Mesodermal cell (in vitro differentiated cells): ENCODE measurements at regions not wholly inside any gene's neighbourhood (a gene's known extent, or its start where the extent isn't known, plus 50 kb on each side); places are given as distances from the start of the nearest gene placed in this dataset.

Source experiments
- H3K27ac ChIP-seq: 2 replicates; pipeline ENCODE4 v1.7.0; 2013; ENCODE audit warnings: mild to moderate bottlenecking, low read depth, low read length, moderate library complexity; ENCODE audit not compliant: severe bottlenecking
- H3K36me3 ChIP-seq: 2 replicates; pipeline ENCODE4 v1.7.1; 2013; ENCODE audit warnings: mild to moderate bottlenecking, low read length, moderate library complexity; ENCODE audit not compliant: control insufficient read depth, insufficient read depth
- H3K4me1 ChIP-seq: one replicate; pipeline ENCODE4 v1.7.1; 2013; ENCODE audit warnings: mild to moderate bottlenecking, low read length; ENCODE audit not compliant: insufficient read depth, control insufficient read depth, poor library complexity, severe bottlenecking
- H3K4me3 ChIP-seq: 2 replicates; pipeline ENCODE4 v1.7.0; 2013; ENCODE audit warnings: low read length, control low read depth, mild to moderate bottlenecking; ENCODE audit not compliant: insufficient read depth, poor library complexity, severe bottlenecking; ENCODE audit errors: extremely low read depth
- H3K9me3 ChIP-seq: 2 replicates; pipeline ENCODE4 v1.7.1; 2013; ENCODE audit warnings: mild to moderate bottlenecking, low read length, moderate library complexity; ENCODE audit not compliant: control insufficient read depth
- WGBS, 2 experiments: methylation state at CpG; one replicate each; pipeline ENCODE4 v1.1.5; 2013; ENCODE audit warnings: missing lambda C conversion rate in 2 of 2; ENCODE audit not compliant: insufficient coverage in 2 of 2; 5-methylcytosine and 5-hydroxymethylcytosine counted together

DNA sequence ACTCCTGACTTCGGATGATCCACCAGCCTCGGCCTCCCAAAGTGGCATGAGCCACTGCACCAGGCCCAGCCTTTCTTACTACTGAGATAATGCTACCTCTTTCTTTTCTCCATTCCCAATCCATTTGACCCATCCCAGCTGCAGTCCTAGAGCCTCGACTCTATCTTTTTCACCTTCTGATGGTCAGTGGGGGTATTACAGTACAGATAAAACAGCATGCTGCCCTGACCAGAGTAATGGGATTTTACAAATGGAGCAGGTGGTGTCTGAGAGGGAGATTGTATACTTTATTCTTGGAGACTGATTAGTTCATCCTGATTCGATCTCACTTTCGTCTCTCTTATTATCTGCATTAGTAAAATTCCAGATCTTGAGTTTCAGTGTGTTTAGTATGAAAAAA is 238.6 kb upstream of the TNP1 start:
- 90 to 95% methylated on average over 2 of the region's 5 CpGs for WGBS, 2 experiments
- H3K36me3 ChIP-seq, result no peaks in the 10 kb centered on the region
- peaks cover 7% of the 10 kb centered on the region for H3K4me1 ChIP-seq
- H3K4me3 ChIP-seq, result no peak overlapping the region
- H3K9me3 ChIP-seq, result no peaks in the 10 kb centered on the region
- no peak overlapping the region for H3K27ac ChIP-seq

GRCh38 chr2:217097346-217097745 is 237.5 kb upstream of the TNP1 start:
- no peaks in the 10 kb centered on the region for H3K36me3 ChIP-seq
- no peak overlapping the region for H3K4me3 ChIP-seq
- no peaks in the 10 kb centered on the region for H3K4me1 ChIP-seq
- WGBS, 2 experiments, result 55 to 80% methylated on average over 1 of the region's 2 CpGs
- no peak overlapping the region for H3K27ac ChIP-seq
- no peaks in the 10 kb centered on the region for H3K9me3 ChIP-seq

DNA sequence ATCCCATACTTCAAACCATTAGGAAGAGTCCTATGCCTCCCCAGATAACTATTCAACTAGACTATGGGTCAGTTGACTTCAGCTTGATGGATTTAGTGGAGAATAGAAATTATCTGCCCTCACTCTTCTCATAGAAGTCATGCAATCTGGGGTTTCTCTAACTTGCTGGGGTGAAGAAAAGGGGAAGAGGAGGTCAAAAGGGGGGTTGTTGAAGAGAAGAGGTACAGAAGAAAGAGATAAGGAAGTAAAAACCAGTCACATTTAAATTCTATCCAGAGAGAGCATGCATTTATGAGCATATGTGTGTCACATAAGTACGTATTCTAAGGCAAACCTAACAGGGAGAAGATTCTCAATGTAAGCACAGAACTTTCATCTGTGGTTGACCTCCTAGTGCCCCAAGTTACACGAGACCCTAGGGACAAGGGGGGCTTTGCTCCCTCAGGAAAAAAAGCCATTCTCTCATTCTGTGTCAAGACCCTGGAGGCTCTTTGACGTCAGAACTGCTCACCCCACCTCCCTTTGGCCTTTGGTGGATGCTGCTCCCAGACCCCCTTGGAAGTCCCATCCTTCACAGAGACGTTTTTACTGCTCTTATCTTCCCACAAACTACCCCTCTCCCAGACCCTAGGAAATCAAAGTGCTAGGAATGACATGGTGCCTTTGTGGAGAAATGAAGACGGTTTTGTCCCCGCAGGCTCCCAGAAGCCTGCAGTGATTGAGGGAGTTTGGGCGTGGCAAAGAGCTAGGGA is 236.8 kb upstream of the TNP1 start:
- no peaks in the 10 kb centered on the region for H3K9me3 ChIP-seq
- H3K27ac ChIP-seq, result no peak overlapping the region
- H3K36me3 ChIP-seq, result no peaks in the 10 kb centered on the region
- WGBS, 2 experiments, result 86 to 96% methylated on average over 5 to 6 of the region's 7 CpGs
- H3K4me3 ChIP-seq, result no peak overlapping the region
- H3K4me1 ChIP-seq, result no peaks in the 10 kb centered on the region

DNA sequence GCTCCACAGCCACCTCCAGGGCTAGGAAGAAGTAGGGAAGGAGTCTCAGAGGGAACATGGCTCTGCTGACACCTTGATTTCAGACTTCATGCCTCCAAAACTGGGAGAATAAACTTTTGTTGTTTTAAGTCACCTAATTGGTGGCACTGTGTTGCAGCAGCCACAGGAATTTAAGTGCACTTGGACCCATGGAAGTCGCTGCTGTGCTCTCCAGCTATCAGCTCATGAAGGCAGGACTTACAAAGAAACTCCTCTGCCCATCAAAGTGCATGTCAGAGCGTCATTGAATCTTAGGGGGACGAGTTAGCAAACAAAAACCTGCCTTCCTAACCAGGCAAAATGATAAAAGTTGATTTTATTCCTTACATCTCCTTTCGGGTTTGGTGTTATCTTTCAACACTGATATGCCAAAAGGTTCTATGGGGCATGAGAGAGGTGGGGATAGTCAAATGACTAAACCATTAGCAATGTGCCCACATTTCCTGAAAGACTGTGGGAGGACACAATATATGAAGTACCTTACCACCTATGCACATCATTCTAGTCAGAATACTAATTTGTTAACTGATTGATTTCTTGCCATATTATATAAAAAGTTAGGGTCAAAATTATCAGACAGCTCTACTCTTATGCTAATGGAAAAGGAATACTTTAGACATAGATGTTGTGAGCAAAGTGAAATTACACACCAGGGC is 235.8 kb upstream of the TNP1 start:
- Histone ChIP-seq H3K4me1 (no peaks in the 10 kb centered on the region), H3K4me3 (no peak overlapping the region), H3K9me3 (no peaks in the 10 kb centered on the region), H3K36me3 (no peaks in the 10 kb centered on the region), H3K27ac (no peak overlapping the region)
- 80 to 90% methylated on average over 2 to 3 of the region's 4 CpGs for WGBS, 2 experiments

- Histone ChIP-seq H3K4me3 (no peak overlapping the region), H3K9me3 (no peaks in the 10 kb centered on the region), H3K36me3 (no peaks in the 10 kb centered on the region), H3K27ac (no peak overlapping the region), H3K4me1 (no peaks in the 10 kb centered on the region)
- WGBS, 2 experiments, result 93 to 100% methylated on average over 2 to 5 of the region's 17 CpGs
Measured at GRCh38 chr2:217092710-217093379, 233.0 kb upstream of the TNP1 start.

- WGBS, 2 experiments, result 87 to 94% methylated on average over 2 to 3 of the region's 3 CpGs
- H3K4me1 ChIP-seq, result no peaks in the 10 kb centered on the region
- H3K36me3 ChIP-seq, result no peaks in the 10 kb centered on the region
- no peak overlapping the region for H3K4me3 ChIP-seq
- no peak overlapping the region for H3K27ac ChIP-seq
- H3K9me3 ChIP-seq, result no peaks in the 10 kb centered on the region
Measured at GRCh38 chr2:217091531-217091930, 231.7 kb upstream of the TNP1 start.

GRCh38 chr2:217090884-217091283 is 231.0 kb upstream of the TNP1 start:
- Histone ChIP-seq H3K27ac (no peak overlapping the region), H3K9me3 (no peaks in the 10 kb centered on the region)
- 100% methylated on average over 3 of the region's 3 CpGs for WGBS, 2 experiments

DNA sequence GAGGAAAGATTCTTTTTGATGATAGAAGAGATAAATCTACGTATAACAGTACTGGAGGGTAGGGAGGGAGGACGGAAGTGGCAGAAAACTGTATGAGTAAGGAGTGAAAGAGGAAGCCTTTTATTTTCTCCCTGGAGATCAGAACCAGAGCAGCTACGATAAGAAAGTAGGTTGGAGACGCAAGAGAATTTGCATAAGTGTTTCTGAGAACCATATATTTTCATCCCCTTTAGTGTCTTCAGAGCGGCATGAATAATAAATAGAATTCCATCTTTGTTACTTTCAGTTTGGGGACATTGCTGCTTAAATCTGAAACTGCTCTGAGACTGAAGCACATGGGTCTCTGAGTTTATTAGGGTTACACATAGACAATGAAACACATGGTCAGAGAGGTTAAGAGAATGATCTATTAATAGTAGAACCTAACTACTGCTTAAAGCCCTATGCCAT is 230.2 kb upstream of the TNP1 start:
- Histone ChIP-seq H3K4me1 (no peaks in the 10 kb centered on the region), H3K9me3 (no peaks in the 10 kb centered on the region), H3K27ac (no peak overlapping the region), H3K4me3 (no peak overlapping the region), H3K36me3 (no peaks in the 10 kb centered on the region)
- 80 to 83% methylated on average over 2 to 4 of the region's 5 CpGs for WGBS, 2 experiments

More at GRCh38 chr2:217090884-217091283, 231.0 kb upstream of the TNP1 start:
- no peak overlapping the region for H3K4me3 ChIP-seq
- H3K36me3 ChIP-seq, result no peaks in the 10 kb centered on the region
- H3K4me1 ChIP-seq, result no peaks in the 10 kb centered on the region

GRCh38 chr2:217086718-217087117 is 226.9 kb upstream of the TNP1 start:
- no peak overlapping the region for H3K4me3 ChIP-seq
- 89% methylated on average over 1 of the region's 2 CpGs; no CpG with 5 or more reads in 1 of the 2 experiments for WGBS, 2 experiments
- no peak overlapping the region for H3K27ac ChIP-seq

DNA sequence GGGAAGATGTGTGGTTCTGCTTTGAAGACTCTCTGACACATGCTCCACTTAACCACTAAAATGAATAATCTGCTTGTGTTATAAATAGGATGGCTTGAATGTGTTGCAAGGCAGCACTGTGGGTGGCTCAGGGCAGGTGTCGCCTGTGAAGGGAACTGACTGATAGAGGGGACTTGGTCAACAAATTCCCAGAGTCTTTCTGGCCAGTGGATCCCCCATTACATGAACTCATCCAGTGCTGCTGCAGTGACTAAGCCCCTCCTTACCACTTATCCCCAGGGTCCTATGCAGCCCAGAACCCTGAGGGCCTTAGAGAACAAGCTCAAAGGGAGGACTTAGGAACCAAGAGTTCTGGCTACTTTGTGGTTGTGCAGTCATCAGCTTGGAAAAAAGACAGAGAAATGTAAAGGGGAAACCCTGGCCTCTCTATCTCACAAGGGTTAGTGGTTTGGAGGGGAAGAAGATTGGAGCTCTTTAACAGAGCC is 226.2 kb upstream of the TNP1 start:
- WGBS, 2 experiments, result 100% methylated on average over 1 of the region's 1 CpG; no CpG with 5 or more reads in 1 of the 2 experiments
- H3K36me3 ChIP-seq, result no peaks in the 10 kb centered on the region
- H3K27ac ChIP-seq, result no peak overlapping the region
- H3K9me3 ChIP-seq, result no peaks in the 10 kb centered on the region
- H3K4me1 ChIP-seq, result no peaks in the 10 kb centered on the region
- H3K4me3 ChIP-seq, result no peak overlapping the region

More at GRCh38 chr2:217086718-217087117, 226.9 kb upstream of the TNP1 start:
- no peaks in the 10 kb centered on the region for H3K9me3 ChIP-seq
- no peaks in the 10 kb centered on the region for H3K4me1 ChIP-seq
- no peaks in the 10 kb centered on the region for H3K36me3 ChIP-seq
